ELF-1 (cell line): ENCODE measurements at regions not wholly inside any gene's neighbourhood (a gene's known extent, or its start where the extent isn't known, plus 50 kb on each side); places are given as distances from the start of the nearest gene placed in this dataset.
"Not testable (repeated sequence)": the region's sequence is repeated elsewhere in the genome, so short reads cannot be mapped to it uniquely, and the experiment has no call there.

Source experiments
- DNase-seq: peaks from one replicate; pipeline ENCODE4 v3.0.0-alpha.2; 2016; ENCODE audit warnings: low read depth, low spot score

GRCh38 chr11:72525466-72525865 is 91.1 kb upstream of the CLPB start:
- DNase-seq, result peak; percentile 18

- no peak for DNase-seq
These were observed 90.4 kb upstream of the CLPB start for GRCh38 chr11:72524711-72525110.

GRCh38 chr11:72523991-72524390 is 89.7 kb upstream of the CLPB start:
- no peak for DNase-seq

GRCh38 chr11:72522186-72522585 is 87.9 kb upstream of the CLPB start:
- no peak for DNase-seq

- no peak for DNase-seq
These were observed 87.3 kb upstream of the CLPB start for GRCh38 chr11:72521664-72522063.

GRCh38 chr11:72520815-72521214 is 86.5 kb upstream of the CLPB start:
- no peak for DNase-seq

GRCh38 chr11:72519882-72520281 is 85.6 kb upstream of the CLPB start:
- DNase-seq, result not testable (repeated sequence)

GRCh38 chr11:72519220-72519881 is 85.0 kb upstream of the CLPB start:
- DNase-seq, result no peak

- no peak for DNase-seq
These were observed 80.0 kb upstream of the CLPB start for GRCh38 chr11:72514331-72514730.

GRCh38 chr11:72513411-72513810 is 79.1 kb upstream of the CLPB start:
- no peak for DNase-seq

GRCh38 chr11:72512956-72513355 is 78.6 kb upstream of the CLPB start:
- DNase-seq, result no peak

- DNase-seq, result no peak
These were observed 77.2 kb upstream of the CLPB start for GRCh38 chr11:72511393-72512047.

- no peak for DNase-seq
These were observed 72.7 kb upstream of the CLPB start for GRCh38 chr11:72507050-72507449.

GRCh38 chr11:72497731-72498130 is 63.4 kb upstream of the CLPB start:
- DNase-seq, result no peak

GRCh38 chr11:72494109-72494429 is 59.7 kb upstream of the CLPB start:
- DNase-seq, result no peak

GRCh38 chr11:72493426-72494108 is 59.2 kb upstream of the CLPB start:
- peak; percentile 24 for DNase-seq

- DNase-seq, result no peak
These were observed 56.7 kb upstream of the CLPB start for GRCh38 chr11:72491001-72491400.
